ENCODE measurements at regions not wholly inside any gene's neighbourhood (a gene's known extent, or its start where the extent isn't known, plus 50 kb on each side); places are given as distances from the start of the nearest gene placed in this dataset.

- no peak overlapping the region for H3K4me3 Mint-ChIP-seq (ENCODE audit: unreplicated experiment)
- no peaks in the 10 kb centered on the region for H3K4me1 Mint-ChIP-seq (ENCODE audit: insufficient read depth, unreplicated experiment)
- ChIA-PET CTCF (no interaction called here), POLR2A (no interaction called here)
- no peak overlapping the region for H3K27ac Mint-ChIP-seq (ENCODE audit: low read depth, unreplicated experiment)
- TF ChIP-seq CTCF (IDR thresholded peaks at IDR 0.05; ENCODE audit: unreplicated experiment) = no peak
- no TSS peak for BruUV-seq (replicated peaks)
- no peak for DNase-seq (ENCODE audit: unreplicated experiment)
- H3K27me3 Mint-ChIP-seq (ENCODE audit: insufficient read depth, unreplicated experiment) = peaks cover 68% of the 10 kb centered on the region
- intact Hi-C loops (cut with micrococcal nuclease) = no loop called here
- no peaks in the 10 kb centered on the region for H3K36me3 Mint-ChIP-seq (ENCODE audit: insufficient read depth, unreplicated experiment)
- no peaks in the 10 kb centered on the region for H3K9me3 Mint-ChIP-seq (ENCODE audit: unreplicated experiment)
Measured at GRCh38 chrX:114251575-114251974, 332.3 kb upstream of the HTR2C start.

DNA sequence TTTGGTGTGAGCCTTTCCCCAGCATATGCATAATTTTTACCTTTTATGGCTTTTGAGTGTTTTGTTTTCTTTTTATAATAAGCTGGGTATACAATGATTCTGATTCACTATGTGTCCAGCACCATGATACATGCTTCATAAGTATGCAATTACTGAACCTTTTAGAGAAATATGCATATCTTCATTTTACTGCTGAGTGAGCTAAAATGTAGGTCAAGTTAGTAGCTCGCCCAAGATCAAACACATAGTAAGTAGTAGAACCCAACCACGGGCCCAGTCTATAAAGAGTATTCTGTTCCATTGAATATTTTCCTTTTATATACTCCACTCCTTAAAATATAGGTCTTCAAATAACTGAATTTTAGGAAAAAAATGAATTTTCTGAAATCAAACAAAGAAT is 362.4 kb upstream of the HTR2C start:
- H3K36me3 Mint-ChIP-seq (ENCODE audit: insufficient read depth, unreplicated experiment) = no peaks in the 10 kb centered on the region
- H3K4me1 Mint-ChIP-seq (ENCODE audit: insufficient read depth, unreplicated experiment) = no peaks in the 10 kb centered on the region
- intact Hi-C loops (cut with micrococcal nuclease) = no loop called here
- no peak overlapping the region for H3K27ac Mint-ChIP-seq (ENCODE audit: low read depth, unreplicated experiment)
- no peaks in the 10 kb centered on the region for H3K9me3 Mint-ChIP-seq (ENCODE audit: unreplicated experiment)
- no TSS peak for BruUV-seq (replicated peaks)
- H3K4me3 Mint-ChIP-seq (ENCODE audit: unreplicated experiment) = no peak overlapping the region
- no peak for TF ChIP-seq CTCF (IDR thresholded peaks at IDR 0.05; ENCODE audit: unreplicated experiment)
- ChIA-PET CTCF (no interaction called here), POLR2A (no interaction called here)
- DNase-seq (ENCODE audit: unreplicated experiment) = no peak
- peaks cover 67% of the 10 kb centered on the region for H3K27me3 Mint-ChIP-seq (ENCODE audit: insufficient read depth, unreplicated experiment)

DNA sequence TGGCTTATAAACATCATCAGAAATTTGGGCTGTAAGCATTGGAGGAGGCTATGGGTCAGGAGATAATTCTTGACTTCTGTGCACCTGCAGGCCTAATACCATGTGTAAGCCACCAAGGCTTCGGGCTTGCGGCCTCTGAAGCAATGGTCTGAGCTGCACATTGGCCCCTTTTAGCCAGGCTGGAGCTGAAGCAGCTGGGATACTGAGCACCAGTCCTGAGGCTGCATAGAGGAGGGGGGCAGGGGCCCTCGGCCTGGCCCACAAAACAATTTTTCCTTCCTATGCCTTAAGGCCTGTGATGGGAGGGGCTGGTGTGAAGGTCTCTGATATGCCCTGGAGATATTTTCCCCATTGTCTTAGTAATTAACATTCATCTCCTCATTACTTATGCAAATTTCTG is 373.0 kb upstream of the HTR2C start:
- TF ChIP-seq CTCF (IDR thresholded peaks at IDR 0.05; ENCODE audit: unreplicated experiment) = no peak
- intact Hi-C loops (cut with micrococcal nuclease) = no loop called here
- H3K4me3 Mint-ChIP-seq (ENCODE audit: unreplicated experiment) = no peak overlapping the region
- no peak for DNase-seq (ENCODE audit: unreplicated experiment)
- no TSS peak for BruUV-seq (replicated peaks)
- H3K4me1 Mint-ChIP-seq (ENCODE audit: insufficient read depth, unreplicated experiment) = no peaks in the 10 kb centered on the region
- H3K27ac Mint-ChIP-seq (ENCODE audit: low read depth, unreplicated experiment) = no peak overlapping the region
- ChIA-PET POLR2A (no interaction called here), CTCF (no interaction called here)
- H3K9me3 Mint-ChIP-seq (ENCODE audit: unreplicated experiment) = no peaks in the 10 kb centered on the region
- H3K27me3 Mint-ChIP-seq (ENCODE audit: insufficient read depth, unreplicated experiment) = peaks cover 43% of the 10 kb centered on the region
- no peaks in the 10 kb centered on the region for H3K36me3 Mint-ChIP-seq (ENCODE audit: insufficient read depth, unreplicated experiment)

DNA sequence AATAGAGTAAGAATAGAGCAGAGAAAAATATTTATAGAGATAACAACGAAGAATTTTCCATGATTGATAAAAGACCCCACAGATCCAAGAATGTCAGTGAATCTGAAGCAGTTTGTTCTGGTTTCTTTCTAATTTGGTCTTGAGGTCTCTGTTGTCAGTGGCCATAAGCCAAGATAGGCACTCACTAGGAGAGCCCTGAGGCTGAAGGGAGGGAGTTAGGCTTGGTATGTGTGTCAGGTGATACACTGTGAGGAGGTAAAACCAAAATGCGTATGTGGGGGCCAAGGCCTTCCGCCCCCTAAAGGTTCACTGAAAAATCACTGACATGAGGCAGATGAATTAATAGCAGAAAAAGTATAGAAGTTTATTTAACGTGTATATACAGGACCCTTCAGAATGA is 382.3 kb upstream of the HTR2C start:
- POLR2A ChIA-PET = no interaction called here
- Mint-ChIP-seq H3K4me1 (ENCODE audit: insufficient read depth, unreplicated experiment) (no peaks in the 10 kb centered on the region), H3K9me3 (ENCODE audit: unreplicated experiment) (no peaks in the 10 kb centered on the region), H3K27me3 (ENCODE audit: insufficient read depth, unreplicated experiment) (peaks cover 56% of the 10 kb centered on the region), H3K36me3 (ENCODE audit: insufficient read depth, unreplicated experiment) (no peaks in the 10 kb centered on the region), H3K4me3 (ENCODE audit: unreplicated experiment) (no peak overlapping the region), H3K27ac (ENCODE audit: low read depth, unreplicated experiment) (no peak overlapping the region)
- DNase-seq (ENCODE audit: unreplicated experiment) = no peak
- no peak for TF ChIP-seq CTCF (IDR thresholded peaks at IDR 0.05; ENCODE audit: unreplicated experiment)
- CTCF ChIA-PET = no interaction called here
- intact Hi-C loops (cut with micrococcal nuclease) = no loop called here
- BruUV-seq (replicated peaks) = no TSS peak
